IPS-18a (cell line): ENCODE measurements at regions not wholly inside any gene's neighbourhood (a gene's known extent, or its start where the extent isn't known, plus 50 kb on each side); places are given as distances from the start of the nearest gene placed in this dataset.

Source experiments
- H3K27ac ChIP-seq: one replicate; pipeline ENCODE4 v1.5.1; 2013; ENCODE audit warnings: low read length
- H3K27me3 ChIP-seq: one replicate; pipeline ENCODE4 v1.6.1; 2013; ENCODE audit warnings: mild to moderate bottlenecking, low read length; ENCODE audit not compliant: control insufficient read depth, insufficient read depth
- H3K36me3 ChIP-seq: one replicate; pipeline ENCODE4 v1.6.1; 2013; ENCODE audit warnings: low read depth, low read length; ENCODE audit not compliant: control insufficient read depth
- H3K4me1 ChIP-seq: one replicate; pipeline ENCODE4 v1.6.1; 2013; ENCODE audit warnings: low read depth, low read length; ENCODE audit not compliant: control insufficient read depth
- H3K4me3 ChIP-seq: one replicate; pipeline ENCODE4 v1.5.1; 2013; ENCODE audit warnings: low read length
- H3K9ac ChIP-seq: one replicate; pipeline ENCODE4 v1.6.1; 2013; ENCODE audit warnings: mild to moderate bottlenecking, low read length, moderate library complexity
- H3K9me3 ChIP-seq: one replicate; pipeline ENCODE4 v1.6.1; 2013; ENCODE audit warnings: low read depth, low read length; ENCODE audit not compliant: control insufficient read depth

DNA sequence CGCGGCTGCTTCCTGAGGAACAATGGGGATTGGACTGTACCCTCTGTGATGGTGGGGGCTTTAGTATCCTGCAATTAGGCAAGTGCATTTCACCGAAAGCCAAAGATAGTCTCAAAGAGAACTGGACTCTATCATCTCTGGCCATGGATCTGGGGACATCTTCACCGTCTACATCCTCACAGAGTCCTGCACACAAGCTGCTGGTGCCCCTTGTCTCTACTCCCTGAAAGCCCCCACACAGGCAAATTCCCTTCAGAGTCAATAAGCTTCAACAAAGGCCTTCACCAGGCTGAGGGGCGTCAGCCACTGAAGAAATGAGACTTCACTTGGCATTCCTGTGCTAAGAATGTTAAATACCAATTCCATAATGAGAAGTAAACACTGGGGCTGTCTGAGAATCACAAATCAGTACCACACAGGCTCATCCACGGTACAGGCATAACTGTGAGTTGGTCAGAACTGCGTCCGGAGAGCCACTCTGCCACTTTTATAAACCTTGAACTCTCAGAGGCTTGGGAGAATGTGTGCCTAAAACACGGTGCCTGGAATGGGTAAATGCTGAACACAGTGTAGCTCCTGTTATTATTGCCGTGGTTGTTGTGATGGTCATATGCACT, 432.7 kb downstream of the ZNF521 start:
- no peak overlapping the region for H3K27ac ChIP-seq
- H3K9me3 ChIP-seq = no peaks in the 10 kb centered on the region
- H3K36me3 ChIP-seq = no peaks in the 10 kb centered on the region
- no peak overlapping the region for H3K4me3 ChIP-seq
- H3K4me1 ChIP-seq = peaks cover 8% of the 10 kb centered on the region
- H3K9ac ChIP-seq = no peak overlapping the region
- no peaks in the 10 kb centered on the region for H3K27me3 ChIP-seq

DNA sequence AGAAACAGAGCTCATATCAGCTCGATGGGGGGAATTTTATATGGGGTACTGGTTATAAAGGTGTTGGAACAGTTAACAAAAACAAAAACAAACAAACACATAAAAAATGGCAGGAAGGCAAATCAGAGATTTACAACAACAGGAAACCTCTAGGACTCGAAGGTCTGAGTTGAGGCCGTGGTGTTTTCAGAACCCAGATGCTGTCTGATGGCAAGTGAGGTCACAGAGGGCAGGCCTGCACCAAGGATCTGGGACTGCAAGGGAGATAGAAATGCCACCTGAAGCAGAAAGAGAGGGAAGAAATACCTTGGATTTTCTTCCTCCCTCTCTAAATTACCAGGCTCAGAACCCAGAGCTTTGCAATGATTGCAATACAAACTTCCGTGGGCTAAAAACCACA, 429.5 kb downstream of the ZNF521 start:
- Histone ChIP-seq H3K27me3 (no peaks in the 10 kb centered on the region), H3K36me3 (no peaks in the 10 kb centered on the region), H3K9me3 (no peaks in the 10 kb centered on the region), H3K4me3 (no peak overlapping the region), H3K4me1 (peaks cover 8% of the 10 kb centered on the region), H3K9ac (no peak overlapping the region), H3K27ac (no peak overlapping the region)

DNA sequence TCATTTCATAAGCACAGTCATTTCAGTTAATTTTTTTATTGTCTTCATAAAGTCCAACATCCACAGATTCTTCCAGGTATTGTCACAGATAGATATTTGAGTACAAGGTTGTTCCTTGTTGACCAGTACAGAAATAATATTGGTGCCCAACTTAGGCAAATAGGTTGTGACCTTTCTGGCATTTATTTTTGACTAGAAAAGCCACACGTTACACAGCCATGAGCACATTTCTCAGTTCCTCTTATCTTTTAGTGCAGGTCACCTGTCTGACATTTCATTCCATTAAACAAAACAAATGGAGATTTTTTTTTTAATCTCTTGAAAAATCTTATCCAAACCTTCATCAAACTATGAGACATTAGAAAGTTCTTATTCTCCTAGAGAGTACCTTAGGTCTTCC, 428.8 kb downstream of the ZNF521 start:
- Histone ChIP-seq H3K4me3 (no peak overlapping the region), H3K9me3 (no peaks in the 10 kb centered on the region), H3K9ac (no peak overlapping the region), H3K27ac (no peak overlapping the region), H3K36me3 (no peaks in the 10 kb centered on the region), H3K4me1 (peaks cover 8% of the 10 kb centered on the region), H3K27me3 (no peaks in the 10 kb centered on the region)

DNA sequence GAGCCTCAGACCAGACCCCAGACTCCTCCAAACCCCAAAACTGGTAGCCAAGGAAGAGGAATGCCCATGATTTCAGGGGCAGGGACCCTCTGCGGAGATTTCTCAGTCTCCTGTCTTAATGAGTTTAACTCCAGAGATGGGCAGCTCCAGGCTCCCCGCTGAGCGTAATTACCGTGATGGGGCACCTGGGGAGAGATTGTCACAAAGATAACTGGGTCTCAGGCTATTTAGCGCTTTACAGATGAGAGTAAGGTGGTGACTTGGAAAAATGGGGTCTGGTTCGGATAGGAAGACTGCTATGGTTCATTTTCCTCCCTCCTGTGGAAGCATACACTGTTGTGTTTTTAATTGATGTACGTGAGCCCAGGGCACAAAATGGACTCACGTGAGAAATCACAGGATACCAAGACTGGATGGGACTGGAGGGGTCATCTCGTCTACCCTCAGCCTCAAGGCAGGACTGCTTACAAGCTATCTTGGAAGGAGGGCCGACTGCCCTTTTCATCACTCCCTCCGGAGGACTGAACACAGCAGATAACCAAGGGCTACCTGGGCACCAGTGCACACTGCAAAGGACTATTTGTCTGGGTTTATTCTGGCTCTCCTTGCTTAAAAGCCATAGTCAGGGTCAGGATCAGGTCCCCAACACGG, 427.8 kb downstream of the ZNF521 start:
- Histone ChIP-seq H3K9ac (no peak overlapping the region), H3K4me1 (peaks cover 8% of the 10 kb centered on the region), H3K4me3 (no peak overlapping the region), H3K27ac (no peak overlapping the region), H3K9me3 (no peaks in the 10 kb centered on the region), H3K27me3 (no peaks in the 10 kb centered on the region), H3K36me3 (no peaks in the 10 kb centered on the region)

DNA sequence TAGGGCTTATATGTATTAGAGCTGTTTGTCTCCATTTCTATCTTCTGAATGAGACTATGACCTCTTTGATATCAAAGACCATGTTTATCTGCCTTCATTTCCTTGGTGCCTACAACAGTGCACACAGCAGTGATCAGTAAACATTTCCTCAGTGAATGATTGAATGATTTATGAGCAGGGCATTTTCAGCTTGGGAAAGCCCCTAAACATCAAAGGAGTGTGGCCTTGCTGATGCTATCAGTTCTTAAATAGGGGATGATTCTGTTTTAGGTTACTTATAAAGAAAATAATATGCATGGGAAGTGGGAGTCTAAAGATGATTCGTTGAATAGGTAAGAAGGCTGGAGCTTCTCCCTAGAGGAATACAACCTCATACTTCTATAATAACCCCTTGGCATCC, 425.3 kb downstream of the ZNF521 start:
- Histone ChIP-seq H3K36me3 (no peaks in the 10 kb centered on the region), H3K9me3 (no peaks in the 10 kb centered on the region), H3K9ac (no peak overlapping the region), H3K27ac (no peak overlapping the region), H3K27me3 (no peaks in the 10 kb centered on the region), H3K4me3 (no peak overlapping the region), H3K4me1 (peaks cover 22% of the 10 kb centered on the region)

DNA sequence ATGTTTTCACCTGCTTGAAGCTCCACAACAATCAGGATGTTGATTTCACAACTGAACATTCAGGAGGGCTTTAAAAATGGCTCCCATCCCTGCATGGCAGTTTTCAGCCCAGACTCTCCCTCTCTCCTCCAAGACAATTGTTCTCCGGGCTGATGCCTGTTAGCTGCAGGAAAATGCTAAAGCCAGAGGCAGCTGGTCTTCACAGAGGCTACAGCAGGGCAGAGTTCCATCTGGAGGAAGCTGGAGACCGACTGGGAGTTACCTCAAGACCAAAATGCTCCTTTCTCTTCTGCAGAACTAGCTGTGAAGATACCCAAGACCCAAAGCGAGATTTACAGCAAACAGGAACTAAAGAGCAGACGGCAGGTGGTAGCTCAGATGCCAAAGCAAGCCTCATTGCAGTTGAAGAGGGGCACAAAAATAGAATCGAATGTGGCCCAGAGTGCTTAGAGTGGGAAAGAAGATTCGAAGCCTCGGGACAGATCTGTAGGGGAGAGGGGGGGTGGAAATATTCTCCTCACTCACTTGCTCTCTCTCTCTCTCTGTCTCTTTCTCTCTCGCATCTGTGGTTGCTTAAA, 423.6 kb downstream of the ZNF521 start:
- H3K9ac ChIP-seq = no peak overlapping the region
- H3K27me3 ChIP-seq = no peaks in the 10 kb centered on the region
- H3K4me1 ChIP-seq = peaks cover 22% of the 10 kb centered on the region
- H3K27ac ChIP-seq = no peak overlapping the region
- no peaks in the 10 kb centered on the region for H3K9me3 ChIP-seq
- no peaks in the 10 kb centered on the region for H3K36me3 ChIP-seq
- no peak overlapping the region for H3K4me3 ChIP-seq

DNA sequence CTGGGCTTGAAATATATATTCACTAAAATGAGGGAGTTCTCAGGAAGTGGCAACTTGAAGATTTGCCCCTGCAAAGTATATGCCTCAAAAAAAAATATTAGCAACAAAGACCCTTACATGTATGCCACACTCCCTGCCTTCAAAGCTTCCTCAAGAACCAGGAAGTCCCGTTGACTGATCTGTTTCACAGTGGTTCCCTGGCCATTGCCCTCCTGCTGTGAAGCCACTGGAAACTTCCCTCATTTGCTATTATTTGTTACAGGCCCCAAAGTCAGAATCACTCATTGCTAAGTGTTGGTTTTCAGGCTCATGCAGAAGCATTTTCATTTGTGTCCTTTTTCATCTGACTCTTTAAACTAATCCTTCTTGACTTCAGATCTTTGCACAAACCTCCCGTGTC, 421.5 kb downstream of the ZNF521 start:
- Histone ChIP-seq H3K4me1 (peaks cover 14% of the 10 kb centered on the region), H3K27ac (no peak overlapping the region), H3K9me3 (no peaks in the 10 kb centered on the region), H3K4me3 (no peak overlapping the region), H3K9ac (no peak overlapping the region), H3K27me3 (no peaks in the 10 kb centered on the region), H3K36me3 (no peaks in the 10 kb centered on the region)

DNA sequence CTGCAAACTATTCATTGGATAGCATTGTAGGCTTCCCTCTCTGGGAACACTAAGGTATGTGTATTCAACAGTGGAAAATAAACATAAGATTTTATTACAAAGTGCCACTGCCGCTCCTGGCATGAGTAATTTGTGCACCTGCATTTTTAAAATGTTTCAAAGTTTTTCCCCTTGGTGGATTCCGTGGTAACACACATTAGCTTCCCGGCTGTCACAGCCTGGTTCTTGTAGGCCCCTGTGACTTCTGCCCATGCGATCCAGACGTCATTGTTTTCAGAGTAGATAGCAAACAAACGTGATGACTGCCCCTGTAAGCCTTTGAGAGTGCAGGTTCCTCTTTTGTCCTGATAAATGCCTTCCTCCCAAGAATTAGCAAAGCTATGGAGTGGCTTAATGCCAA, 421.0 kb downstream of the ZNF521 start:
- no peak overlapping the region for H3K27ac ChIP-seq
- H3K4me1 ChIP-seq = peaks cover 14% of the 10 kb centered on the region
- no peaks in the 10 kb centered on the region for H3K27me3 ChIP-seq
- H3K36me3 ChIP-seq = no peaks in the 10 kb centered on the region
- no peak overlapping the region for H3K4me3 ChIP-seq
- H3K9ac ChIP-seq = no peak overlapping the region
- no peaks in the 10 kb centered on the region for H3K9me3 ChIP-seq

DNA sequence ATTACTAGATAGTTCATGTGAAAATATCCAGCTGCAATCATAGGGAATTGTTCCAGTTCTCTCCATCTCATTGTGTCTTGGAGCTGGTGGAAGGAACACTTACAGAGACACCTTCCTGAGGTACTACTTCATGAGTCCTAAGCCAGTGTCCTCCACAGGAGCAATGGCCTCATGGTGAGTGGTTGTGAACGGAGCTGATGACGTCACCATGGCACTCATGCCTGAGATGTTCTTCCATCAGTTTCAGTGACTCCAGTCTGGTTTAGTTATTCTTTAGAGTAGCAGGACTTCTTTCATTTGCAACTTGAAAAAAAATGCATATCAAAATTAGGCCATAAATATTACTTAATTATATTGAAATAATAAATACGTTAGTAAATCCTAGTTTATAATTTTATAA, 418.6 kb downstream of the ZNF521 start:
- H3K36me3 ChIP-seq = no peaks in the 10 kb centered on the region
- no peak overlapping the region for H3K27ac ChIP-seq
- peaks cover 14% of the 10 kb centered on the region for H3K4me1 ChIP-seq
- H3K4me3 ChIP-seq = no peak overlapping the region
- H3K27me3 ChIP-seq = no peaks in the 10 kb centered on the region
- no peaks in the 10 kb centered on the region for H3K9me3 ChIP-seq
- no peak overlapping the region for H3K9ac ChIP-seq

DNA sequence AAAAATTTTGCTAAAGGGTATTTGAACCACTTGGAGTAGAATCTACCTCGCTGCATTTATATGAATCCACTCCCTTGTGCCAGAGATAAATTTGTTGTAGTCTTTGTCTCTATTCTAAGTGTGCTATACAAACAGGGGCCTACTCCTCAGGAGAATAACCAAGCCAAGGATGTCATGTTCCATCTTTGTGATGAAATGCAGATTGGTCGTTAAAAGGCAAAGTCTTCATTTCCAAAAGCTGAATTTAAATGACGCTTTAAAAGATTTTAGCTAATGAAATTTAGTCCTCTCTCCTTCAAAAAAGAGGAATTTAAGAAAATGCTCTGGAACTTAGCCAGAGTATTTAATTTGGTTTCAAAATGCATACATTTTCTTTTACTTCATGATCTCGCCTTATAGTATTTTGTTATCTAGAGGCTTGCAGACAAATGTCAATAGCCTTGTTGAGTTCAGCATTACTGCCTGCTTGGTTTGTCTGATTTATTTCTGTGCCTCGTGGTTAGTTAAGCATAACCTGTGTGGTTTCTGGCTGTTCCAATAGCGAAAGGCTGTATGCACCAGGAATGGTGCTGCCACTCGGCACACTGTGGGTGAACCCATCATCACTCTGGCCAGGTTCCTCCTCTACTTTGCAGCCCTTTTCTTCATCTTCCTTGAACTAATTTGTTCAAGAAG, 417.6 kb downstream of the ZNF521 start:
- Histone ChIP-seq H3K27me3 (no peaks in the 10 kb centered on the region), H3K9me3 (no peaks in the 10 kb centered on the region), H3K9ac (no peak overlapping the region), H3K4me3 (no peak overlapping the region), H3K27ac (no peak overlapping the region), H3K36me3 (no peaks in the 10 kb centered on the region), H3K4me1 (peaks cover 14% of the 10 kb centered on the region)

DNA sequence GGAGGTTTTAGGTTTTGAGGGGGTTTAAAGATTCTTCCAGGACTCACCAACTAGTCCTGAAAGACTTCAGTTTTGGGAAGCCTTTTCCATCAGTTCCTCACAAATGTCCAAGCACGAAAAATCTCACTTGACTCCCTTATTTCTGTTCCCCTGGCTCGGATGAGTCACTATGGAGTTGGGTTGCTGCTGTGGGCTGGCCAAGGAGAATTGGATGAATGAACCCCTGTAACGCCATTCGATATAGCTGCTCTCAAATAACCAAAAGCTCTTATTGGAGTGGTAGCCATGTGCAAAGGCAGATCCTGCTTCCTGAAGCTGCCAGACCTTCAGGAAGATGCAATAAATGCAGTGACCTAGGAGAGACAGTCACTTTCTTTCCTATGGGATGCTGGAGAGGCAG, 417.0 kb downstream of the ZNF521 start:
- H3K9me3 ChIP-seq = no peaks in the 10 kb centered on the region
- no peaks in the 10 kb centered on the region for H3K27me3 ChIP-seq
- no peak overlapping the region for H3K4me3 ChIP-seq
- no peak overlapping the region for H3K9ac ChIP-seq
- H3K27ac ChIP-seq = no peak overlapping the region
- no peaks in the 10 kb centered on the region for H3K36me3 ChIP-seq
- peaks cover 14% of the 10 kb centered on the region for H3K4me1 ChIP-seq
